GM18499 (cell line): ENCODE measurements at regions not wholly inside any gene's neighbourhood (a gene's known extent, or its start where the extent isn't known, plus 50 kb on each side); places are given as distances from the start of the nearest gene placed in this dataset.

Experiments used
- ATAC-seq: cut with Tn5 transposase; IDR thresholded peaks from one replicate; pipeline ENCODE4 v1.9.1; 2021; ENCODE audit warnings: moderate number of reproducible peaks; ENCODE audit not compliant: insufficient read depth, unreplicated experiment

GRCh38 chr7:118298771-118299170 is 74.3 kb downstream of the ANKRD7 start:
- no peak for ATAC-seq

- ATAC-seq: no peak
Observed at GRCh38 chr7:118300177-118300576, 75.7 kb downstream of the ANKRD7 start.

- no peak for ATAC-seq
Observed at GRCh38 chr7:118304100-118304499, 79.6 kb downstream of the ANKRD7 start.

GRCh38 chr7:118305671-118306070 is 81.2 kb downstream of the ANKRD7 start:
- ATAC-seq: no peak

- no peak for ATAC-seq
Observed at GRCh38 chr7:118306771-118307170, 82.3 kb downstream of the ANKRD7 start.

- peak; percentile 74 for ATAC-seq
Observed at GRCh38 chr7:118311121-118311836, 86.8 kb downstream of the ANKRD7 start.

GRCh38 chr7:118312051-118312450 is 87.5 kb downstream of the ANKRD7 start:
- ATAC-seq: peak; percentile 32

- peak; percentile 54 for ATAC-seq
Observed at GRCh38 chr7:118312966-118313365, 88.5 kb downstream of the ANKRD7 start.

- ATAC-seq: no peak
Observed at GRCh38 chr7:118324790-118325449, 100.4 kb downstream of the ANKRD7 start.

GRCh38 chr7:118325450-118325808 is 100.9 kb downstream of the ANKRD7 start:
- ATAC-seq: no peak

- ATAC-seq: no peak
Observed at GRCh38 chr7:118327174-118327573, 102.7 kb downstream of the ANKRD7 start.

- ATAC-seq: no peak
Observed at GRCh38 chr7:118328505-118329211, 104.2 kb downstream of the ANKRD7 start.

GRCh38 chr7:118330388-118330787 is 105.9 kb downstream of the ANKRD7 start:
- ATAC-seq: no peak

- no peak for ATAC-seq
Observed at GRCh38 chr7:118346748-118347147, 122.2 kb downstream of the ANKRD7 start.

GRCh38 chr7:118349604-118350003 is 125.1 kb downstream of the ANKRD7 start:
- ATAC-seq: no peak

- ATAC-seq: no peak
Observed at GRCh38 chr7:118350260-118350659, 125.8 kb downstream of the ANKRD7 start.

GRCh38 chr7:118352867-118353453 is 128.5 kb downstream of the ANKRD7 start:
- ATAC-seq: no peak

- no peak for ATAC-seq
Observed at GRCh38 chr7:118366363-118366762, 141.9 kb downstream of the ANKRD7 start.

GRCh38 chr7:118368958-118369357 is 144.5 kb downstream of the ANKRD7 start:
- ATAC-seq: no peak

GRCh38 chr7:118369987-118370386 is 145.5 kb downstream of the ANKRD7 start:
- no peak for ATAC-seq

- peak; percentile 44 for ATAC-seq
Observed at GRCh38 chr7:118372530-118372929, 148.0 kb downstream of the ANKRD7 start.
